GM19238 (cell line): ENCODE measurements at regions not wholly inside any gene's neighbourhood (a gene's known extent, or its start where the extent isn't known, plus 50 kb on each side); places are given as distances from the start of the nearest gene placed in this dataset.

ENCODE experiments used
- DNase-seq: peaks from one replicate; pipeline ENCODE4 v3.0.0; 2011; ENCODE audit warnings: low spot score; ENCODE audit not compliant: insufficient read length

DNA sequence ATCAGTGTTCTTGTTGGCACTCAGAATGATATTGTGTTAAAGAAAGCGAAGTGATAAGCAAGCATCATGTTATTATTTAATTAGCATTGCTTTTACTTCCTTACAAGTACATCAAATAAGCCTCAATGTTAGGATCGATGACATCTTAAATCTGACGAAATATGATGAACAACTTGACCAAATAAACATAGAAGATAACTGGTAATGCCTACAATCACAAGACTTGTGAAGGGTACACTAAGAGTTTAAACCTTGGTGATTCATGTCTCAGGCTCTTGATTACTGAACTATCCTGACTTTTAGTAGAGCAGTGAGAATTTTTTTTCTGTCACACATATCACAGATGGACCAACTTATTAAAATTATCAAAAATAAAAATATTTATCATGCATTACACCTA lies 500.8 kb upstream of the ZEB2 start:
- no peak for DNase-seq

DNA sequence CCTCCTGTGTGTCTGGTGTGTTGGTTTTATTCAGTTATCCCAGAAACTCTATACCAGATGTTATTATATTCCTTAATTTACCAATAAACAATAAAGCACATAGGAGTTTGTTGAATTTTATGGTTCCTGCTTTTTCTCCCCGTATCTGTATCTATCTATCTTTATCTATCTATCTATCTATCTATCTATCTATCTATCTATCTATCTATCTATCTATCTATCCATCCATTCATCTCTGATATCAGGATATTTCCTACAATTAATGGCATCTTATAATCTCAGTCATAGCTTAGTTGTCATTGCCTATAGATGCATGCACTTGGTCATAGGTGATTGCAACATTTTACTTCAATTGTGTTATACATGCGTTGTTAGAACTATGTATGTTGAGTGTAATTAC lies 500.2 kb upstream of the ZEB2 start:
- DNase-seq, result no peak

GRCh38 chr2:145018502-145018901 lies 498.6 kb upstream of the ZEB2 start:
- no peak for DNase-seq

DNA sequence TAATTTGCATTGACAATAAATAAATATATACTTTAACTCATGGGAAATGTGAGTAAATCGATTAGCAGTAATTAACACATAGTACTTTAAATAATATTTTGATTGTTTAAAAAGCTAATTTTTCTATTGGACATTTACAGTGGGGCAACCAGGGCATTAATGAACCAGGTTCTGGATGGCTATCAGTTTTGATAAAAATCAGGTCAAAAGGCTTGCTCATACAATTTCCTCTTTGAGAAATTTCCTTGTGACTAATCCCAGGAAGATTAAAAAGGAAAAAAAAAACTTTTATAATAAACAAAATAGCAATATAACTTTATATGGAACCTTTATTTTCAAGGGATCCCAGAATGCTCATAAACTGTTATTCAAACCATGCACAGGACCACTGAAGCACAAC lies 497.2 kb upstream of the ZEB2 start:
- DNase-seq, result no peak

GRCh38 chr2:145016711-145017110 lies 496.8 kb upstream of the ZEB2 start:
- DNase-seq, result no peak

- DNase-seq, result no peak
Observed at GRCh38 chr2:145015561-145015960, 495.6 kb upstream of the ZEB2 start.

DNA sequence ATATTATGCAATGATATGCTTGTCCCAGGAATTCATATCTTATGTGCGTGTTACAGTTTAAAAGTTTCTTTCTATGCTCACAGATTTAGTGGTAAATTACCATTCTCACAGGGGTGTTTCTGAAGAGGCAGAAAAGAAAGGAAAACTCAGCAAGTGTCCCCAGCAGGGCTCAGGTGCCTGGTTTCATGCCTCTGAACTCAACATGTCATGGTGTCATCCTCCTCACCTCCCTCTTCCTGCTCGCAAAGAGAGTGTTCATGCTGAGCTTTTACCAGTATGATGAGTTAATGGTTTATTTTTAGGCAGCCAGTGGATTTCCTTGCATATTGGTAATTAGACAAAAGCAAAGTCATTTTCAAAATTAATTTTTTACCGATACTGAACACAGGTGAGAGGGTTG lies 492.9 kb upstream of the ZEB2 start:
- no peak for DNase-seq

DNA sequence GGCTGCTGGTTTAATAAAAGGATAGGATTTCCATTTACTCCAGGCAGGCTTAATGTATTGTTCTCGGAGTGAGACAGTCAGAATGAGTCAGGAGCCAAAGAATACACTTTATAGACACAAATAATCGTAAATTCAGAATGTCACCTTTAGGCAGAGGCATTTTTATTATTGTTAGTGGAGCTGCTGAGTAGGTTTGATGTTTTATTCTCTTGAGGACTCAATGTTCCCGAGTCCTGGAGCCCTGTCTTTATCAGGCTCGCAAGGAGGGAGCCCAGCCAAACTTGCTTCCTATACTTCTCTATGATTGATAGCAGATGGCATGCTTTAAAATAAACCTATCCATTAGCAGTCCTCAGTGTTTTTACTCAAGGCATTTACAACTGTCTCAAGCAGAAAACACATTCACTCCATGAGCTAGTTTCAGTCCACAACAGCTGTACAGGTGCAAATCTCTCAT lies 492.3 kb upstream of the ZEB2 start:
- DNase-seq, result no peak

- DNase-seq, result no peak
Observed at GRCh38 chr2:145010635-145011034, 490.7 kb upstream of the ZEB2 start.

DNA sequence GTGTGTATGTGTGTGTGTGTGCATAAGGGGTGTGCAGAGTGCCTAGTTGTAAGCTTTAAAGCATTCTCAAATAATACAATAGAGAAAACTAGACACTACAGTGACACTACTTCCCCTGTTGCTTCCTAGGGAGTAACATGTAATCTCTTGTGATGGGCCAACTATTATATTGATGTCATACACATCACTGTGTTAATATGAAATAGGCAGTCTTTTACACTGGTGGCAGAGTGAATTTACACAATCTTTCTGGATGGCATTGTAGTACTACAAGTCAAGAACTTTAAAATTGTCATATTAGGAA lies 488.0 kb upstream of the ZEB2 start:
- DNase-seq, result no peak

- DNase-seq, result no peak
Observed at GRCh38 chr2:145007093-145007959, 487.4 kb upstream of the ZEB2 start.

DNA sequence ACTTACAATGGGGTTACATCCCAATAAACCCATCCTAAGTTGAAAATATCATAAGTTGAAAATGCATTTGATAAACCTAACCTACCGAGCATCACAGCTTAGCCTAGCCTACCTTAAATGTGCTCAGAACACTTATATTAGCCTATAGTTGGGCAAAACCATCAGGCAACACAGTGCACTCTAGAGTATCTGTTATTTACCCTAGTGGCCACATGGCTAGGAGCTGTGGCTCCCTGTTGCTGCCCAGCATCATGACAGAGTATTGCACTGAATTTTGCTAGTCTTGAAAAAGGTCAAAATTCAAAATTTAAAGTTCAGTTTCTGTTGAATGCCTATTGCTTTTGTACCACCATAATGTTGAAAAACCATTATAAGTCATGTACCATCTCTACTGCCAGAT lies 482.7 kb upstream of the ZEB2 start:
- no peak for DNase-seq

- no peak for DNase-seq
Observed at GRCh38 chr2:145000376-145000775, 480.5 kb upstream of the ZEB2 start.

- no peak for DNase-seq
Observed at GRCh38 chr2:144999936-145000335, 480.0 kb upstream of the ZEB2 start.

DNA sequence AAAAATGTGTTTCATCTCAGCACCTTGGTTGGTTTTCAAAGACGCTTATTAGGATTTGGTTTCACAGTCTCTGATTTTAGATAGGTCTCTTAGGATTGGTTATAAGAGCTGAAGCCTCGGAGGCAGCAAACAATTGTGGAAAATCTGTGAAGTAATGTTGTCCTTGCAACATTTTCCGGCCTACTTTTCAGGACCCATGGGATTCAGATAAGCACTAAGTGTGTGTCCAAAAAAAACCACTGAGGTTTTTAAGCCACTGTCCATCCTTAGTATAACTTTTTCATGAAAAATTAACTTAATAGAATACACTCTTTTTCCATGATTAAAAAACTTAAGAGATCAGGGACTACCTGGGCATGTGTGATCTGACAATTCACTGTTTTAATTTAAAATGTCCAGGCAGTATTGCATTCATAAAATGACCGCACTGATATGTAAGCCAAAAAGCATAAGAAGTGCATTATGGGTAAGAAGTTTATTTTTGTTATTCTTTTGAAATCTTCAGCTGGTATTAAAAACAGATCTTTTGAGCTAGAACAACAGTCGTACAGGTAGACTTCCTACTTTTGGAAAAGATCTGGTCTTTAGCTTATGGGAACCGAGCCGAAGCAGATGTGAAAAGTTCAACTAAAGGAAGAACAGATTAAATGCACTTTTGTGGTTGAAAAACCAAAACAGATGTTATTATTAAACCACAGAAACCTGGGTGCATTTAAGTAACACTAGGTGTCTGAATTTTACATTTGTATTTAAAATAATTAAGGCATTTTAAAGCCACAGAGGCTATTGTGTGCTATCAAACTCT lies 479.4 kb upstream of the ZEB2 start:
- no peak for DNase-seq

GRCh38 chr2:144998435-144998834 lies 478.5 kb upstream of the ZEB2 start:
- no peak for DNase-seq

DNA sequence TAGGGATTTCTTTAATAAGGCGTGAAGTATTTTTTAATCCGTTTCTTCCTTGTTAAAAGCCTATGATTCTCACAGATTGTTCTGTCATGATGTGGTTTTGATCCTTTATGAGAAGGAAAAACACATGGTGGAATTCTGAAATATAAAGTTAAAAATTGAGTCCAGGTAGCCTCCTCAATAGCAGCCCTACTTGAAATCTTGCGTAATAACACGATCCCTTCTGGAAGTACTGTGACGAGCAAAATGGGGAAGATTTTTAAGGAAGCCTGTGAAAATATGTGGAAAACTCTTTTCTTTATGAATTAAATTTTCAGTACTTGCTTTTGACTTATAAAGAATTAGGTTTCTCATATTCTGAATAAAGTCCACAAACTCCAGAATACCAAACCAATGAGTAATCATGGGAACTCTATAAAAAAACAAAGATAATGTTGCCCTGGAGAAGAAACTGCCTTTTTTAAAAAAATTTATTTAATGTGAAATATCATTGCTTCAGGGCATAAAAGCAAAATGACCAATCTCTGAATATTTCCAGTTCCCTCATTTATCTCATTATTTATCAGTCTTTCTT lies 476.4 kb upstream of the ZEB2 start:
- no peak for DNase-seq

DNA sequence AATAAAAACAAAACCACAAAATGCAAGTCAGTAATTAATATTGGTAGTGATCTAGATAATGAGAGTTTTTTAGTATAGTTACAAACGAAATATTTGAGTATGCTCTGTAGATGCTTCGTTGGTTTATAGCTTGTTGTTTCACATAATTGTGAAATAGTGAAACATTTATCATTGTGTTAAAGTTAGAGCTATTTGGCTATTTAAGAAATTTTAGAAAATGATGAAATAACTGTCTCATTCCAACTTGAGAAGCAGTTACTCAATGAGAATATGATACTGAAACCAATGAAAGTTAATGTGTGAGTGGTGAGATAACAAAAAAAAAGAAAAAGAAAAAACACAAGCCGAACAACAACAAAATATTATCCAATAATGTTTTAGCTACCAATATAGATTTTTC lies 475.6 kb upstream of the ZEB2 start:
- no peak for DNase-seq

GRCh38 chr2:144990661-144991060 lies 470.7 kb upstream of the ZEB2 start:
- DNase-seq, result no peak

- DNase-seq, result no peak
Observed at GRCh38 chr2:144989579-144990270, 469.8 kb upstream of the ZEB2 start.

- no peak for DNase-seq
Observed at GRCh38 chr2:144988591-144988990, 468.7 kb upstream of the ZEB2 start.

DNA sequence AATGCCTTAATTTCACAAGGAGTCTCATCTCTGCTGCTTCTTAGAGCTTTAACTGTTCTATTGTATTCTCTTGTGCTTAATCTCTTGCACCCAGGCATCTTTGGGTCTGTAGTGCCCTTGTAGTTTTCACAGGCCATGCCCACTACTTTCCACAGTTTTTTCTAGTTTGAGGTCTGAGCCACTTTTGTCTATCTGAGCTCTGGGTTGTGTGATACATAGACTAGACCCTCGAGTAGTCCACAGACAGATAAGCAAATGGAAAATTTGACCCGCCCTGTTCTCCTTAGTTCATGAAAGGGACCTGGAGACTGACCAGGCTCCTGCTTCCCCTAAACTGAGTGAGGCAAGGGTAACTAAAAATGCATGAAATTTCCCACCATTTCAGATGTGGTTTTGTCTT lies 466.8 kb upstream of the ZEB2 start:
- DNase-seq, result no peak
